AG10803 (cell line): ENCODE measurements at regions not wholly inside any gene's neighbourhood (a gene's known extent, or its start where the extent isn't known, plus 50 kb on each side); places are given as distances from the start of the nearest gene placed in this dataset.
"Not testable (repeated sequence)": the region's sequence is repeated elsewhere in the genome, so short reads cannot be mapped to it uniquely, and the experiment has no call there.

ENCODE experiments used
- DNase-seq: peaks from one replicate; pipeline ENCODE4 v3.0.0; 2010; ENCODE audit warnings: low read depth
- H3K4me3 ChIP-seq: 2 replicates; pipeline ENCODE4 v1.5.1; 2011; ENCODE audit warnings: mild to moderate bottlenecking, low read length, control low read depth
- TF ChIP-seq, protein P1 (sequence below): conservative IDR thresholded peaks from 2 replicates; pipeline ENCODE4 v1.5.1; 2011; ENCODE audit warnings: mild to moderate bottlenecking, low read length, control low read depth, inconsistent platforms

DNA sequence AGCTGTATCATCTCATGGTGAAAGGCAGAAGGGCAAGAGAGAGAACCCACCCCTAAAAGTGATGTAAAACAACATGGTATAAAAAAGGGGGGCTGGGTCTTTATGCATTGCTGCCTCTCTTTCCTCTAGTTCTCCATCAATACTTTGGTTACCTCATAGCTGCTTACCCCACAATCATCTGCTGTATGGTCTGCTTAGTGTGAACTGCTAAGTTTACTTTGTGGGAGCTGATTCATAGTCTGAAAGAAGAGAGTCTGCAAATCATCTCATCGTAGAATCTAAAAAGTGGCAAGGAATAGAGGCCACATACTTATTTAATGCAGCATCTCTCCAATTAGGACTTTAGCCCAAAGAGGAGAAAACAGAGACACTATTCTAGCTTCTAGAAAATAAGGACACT lies 546.8 kb downstream of the GBE1 start:
- no peak overlapping the region for H3K4me3 ChIP-seq
- TF ChIP-seq, protein P1, sequence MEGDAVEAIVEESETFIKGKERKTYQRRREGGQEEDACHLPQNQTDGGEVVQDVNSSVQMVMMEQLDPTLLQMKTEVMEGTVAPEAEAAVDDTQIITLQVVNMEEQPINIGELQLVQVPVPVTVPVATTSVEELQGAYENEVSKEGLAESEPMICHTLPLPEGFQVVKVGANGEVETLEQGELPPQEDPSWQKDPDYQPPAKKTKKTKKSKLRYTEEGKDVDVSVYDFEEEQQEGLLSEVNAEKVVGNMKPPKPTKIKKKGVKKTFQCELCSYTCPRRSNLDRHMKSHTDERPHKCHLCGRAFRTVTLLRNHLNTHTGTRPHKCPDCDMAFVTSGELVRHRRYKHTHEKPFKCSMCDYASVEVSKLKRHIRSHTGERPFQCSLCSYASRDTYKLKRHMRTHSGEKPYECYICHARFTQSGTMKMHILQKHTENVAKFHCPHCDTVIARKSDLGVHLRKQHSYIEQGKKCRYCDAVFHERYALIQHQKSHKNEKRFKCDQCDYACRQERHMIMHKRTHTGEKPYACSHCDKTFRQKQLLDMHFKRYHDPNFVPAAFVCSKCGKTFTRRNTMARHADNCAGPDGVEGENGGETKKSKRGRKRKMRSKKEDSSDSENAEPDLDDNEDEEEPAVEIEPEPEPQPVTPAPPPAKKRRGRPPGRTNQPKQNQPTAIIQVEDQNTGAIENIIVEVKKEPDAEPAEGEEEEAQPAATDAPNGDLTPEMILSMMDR, result no peak
- no peak for DNase-seq

DNA sequence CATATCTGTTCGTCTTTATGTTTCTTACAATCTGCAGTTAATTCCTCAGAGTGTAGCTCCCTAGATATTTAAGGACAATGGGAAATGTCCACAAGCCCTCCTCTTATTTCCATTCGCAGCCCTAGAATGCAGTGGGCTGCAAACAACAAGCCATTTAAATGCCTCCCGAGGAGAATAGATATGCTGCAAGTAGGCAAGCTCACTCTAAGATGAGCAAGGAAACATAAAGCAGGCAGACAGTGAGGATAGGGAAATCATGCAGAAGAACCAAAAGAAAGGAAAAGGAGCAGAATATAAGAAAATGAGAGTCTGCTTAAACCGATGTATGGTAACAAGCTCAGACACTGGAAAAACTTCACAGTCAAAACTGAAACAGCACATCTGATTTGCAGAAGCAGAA lies 561.9 kb downstream of the GBE1 start:
- no peak overlapping the region for H3K4me3 ChIP-seq
- no peak for DNase-seq
- TF ChIP-seq, protein P1, result no peak

DNA sequence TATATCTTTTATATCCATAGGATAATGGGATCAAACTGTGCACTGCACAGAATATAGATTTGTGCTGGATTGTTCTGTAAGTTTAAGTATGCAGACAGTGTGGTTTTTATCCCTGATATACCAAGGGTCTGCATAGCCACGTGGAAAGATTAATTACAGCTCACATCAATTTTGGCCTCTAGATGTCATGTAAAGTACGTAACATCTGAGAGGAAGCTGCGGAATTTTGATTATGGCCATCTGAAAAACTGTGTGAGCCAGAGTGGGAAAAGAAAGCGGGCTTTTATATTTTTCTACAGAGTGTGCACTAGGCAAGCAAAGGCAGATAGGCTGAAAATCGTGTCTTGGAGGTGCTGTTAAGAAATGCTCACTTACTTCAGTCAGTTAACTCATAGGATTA lies 562.7 kb downstream of the GBE1 start:
- no peak for DNase-seq
- TF ChIP-seq, protein P1, result no peak
- H3K4me3 ChIP-seq, result no peak overlapping the region

DNA sequence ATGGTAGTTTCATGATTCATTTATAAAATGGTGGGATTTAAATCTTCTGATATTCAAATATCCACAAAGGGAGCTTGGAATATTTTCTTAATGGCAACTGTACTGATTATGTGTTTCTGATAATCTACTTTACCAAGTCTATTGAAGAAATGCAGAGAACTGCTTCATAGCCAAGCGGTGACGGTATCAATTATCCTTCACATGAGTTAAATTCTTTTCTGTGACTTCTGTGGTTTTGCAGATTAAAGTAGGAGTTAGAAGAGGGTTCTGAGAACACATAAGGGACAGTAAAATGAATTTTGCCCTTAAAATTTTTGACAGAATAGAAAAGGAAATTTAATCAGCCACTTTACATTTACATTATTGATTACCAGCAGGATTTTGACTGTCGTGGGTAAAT lies 563.2 kb downstream of the GBE1 start:
- no peak overlapping the region for H3K4me3 ChIP-seq
- no peak for DNase-seq
- TF ChIP-seq, protein P1, result no peak

DNA sequence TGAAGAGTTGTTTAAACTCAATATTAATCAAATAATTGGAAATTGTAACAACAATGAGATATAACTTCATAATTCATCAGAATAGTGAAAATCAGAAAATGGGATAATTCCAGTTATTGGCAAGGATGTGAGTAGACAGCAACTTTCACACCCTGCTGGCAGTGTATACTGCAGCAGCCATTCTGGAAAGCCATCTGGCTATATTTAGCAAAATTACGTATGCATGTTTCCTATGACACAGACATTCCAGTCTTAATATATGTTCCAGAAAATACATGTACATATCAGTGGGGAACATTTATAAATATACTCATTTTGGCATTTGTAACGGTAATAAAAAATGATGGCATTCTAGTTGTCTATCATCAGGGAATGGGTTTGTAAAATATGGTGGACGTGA lies 564.1 kb downstream of the GBE1 start:
- TF ChIP-seq, protein P1, result no peak
- DNase-seq, result no peak
- H3K4me3 ChIP-seq, result no peak overlapping the region

DNA sequence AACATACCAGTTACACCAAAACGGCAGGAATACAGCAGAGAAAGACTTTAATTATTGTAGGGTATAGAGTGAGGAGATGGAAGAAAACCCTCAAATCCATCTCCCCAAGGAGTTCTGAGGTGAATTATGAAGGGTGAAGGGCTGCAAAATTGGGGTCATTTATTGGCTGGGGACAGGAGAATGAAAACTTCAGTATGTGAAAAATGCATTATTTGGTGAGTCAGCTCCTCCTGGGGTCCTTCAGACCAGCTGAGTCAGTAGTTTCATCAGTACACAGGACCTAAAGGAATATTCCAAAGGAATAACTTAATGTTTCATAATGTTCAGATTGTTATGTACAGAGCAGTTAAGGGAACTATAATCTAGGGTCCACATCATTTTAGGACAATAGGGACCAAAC lies 566.0 kb downstream of the GBE1 start:
- DNase-seq, result no peak
- TF ChIP-seq, protein P1, result no peak
- no peak overlapping the region for H3K4me3 ChIP-seq

DNA sequence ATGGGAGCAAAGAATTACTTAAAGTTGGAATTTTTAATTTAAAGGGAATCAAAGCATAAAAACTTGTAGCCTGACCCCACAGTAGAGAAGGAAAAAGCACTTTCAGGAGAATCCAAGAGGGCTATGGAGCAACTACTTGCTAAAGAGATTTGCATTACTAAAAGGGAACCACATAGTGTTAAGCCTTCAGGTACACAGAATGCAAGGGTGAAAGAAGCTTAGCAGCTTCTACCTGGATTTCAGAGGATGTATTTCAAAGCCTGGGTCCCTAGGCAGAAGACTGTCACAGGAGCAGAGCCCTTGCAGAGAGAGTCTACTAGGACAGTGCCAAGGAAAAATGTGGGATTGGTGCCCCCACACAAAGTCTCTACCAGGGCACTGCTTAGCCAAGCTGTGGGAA lies 575.0 kb downstream of the GBE1 start:
- TF ChIP-seq, protein P1, result no peak
- H3K4me3 ChIP-seq, result no peak overlapping the region
- DNase-seq, result no peak

DNA sequence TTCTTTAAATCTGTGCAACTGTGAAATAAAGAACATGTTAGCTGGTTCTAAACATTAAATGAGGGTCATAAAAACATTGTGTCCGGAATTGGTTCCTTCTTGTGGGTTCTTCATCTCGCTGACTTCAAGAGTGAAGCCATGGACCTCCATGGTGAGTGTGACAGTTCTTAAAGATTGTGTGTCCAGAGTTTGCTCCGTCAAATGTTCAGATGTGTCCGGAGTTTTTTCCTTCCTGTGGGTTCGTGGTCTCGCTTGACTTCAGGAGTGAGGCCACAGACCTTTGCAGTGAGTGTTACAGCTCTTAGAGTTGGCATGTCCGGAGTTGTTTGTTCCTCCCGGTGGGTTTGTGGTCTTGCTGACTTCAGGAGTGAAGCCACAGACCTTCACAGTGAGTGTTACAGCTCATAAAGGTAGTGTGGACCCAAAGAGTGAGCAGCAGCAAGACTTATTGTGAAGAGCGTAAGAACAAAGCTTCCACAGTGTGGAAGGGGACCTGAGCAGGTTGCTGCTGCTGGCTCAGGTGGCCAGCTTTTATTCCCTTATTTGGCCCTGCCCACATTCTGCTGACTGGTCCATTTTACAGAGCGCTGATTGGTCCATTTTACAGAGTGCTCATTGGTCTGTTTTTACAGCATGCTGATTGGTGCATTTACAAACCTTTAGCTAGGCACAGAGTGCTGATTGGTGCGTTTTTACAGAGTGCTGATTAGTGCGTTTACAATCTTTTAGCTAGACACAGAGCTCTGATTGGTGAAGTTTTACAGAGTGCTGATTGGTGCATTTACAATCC lies 579.2 kb downstream of the GBE1 start:
- DNase-seq, H3K4me3 ChIP-seq: not testable (repeated sequence)
